HG02981 (cell line): ENCODE measurements at regions not wholly inside any gene's neighbourhood (a gene's known extent, or its start where the extent isn't known, plus 50 kb on each side); places are given as distances from the start of the nearest gene placed in this dataset.

Experiments
- ATAC-seq: cut with Tn5 transposase; IDR thresholded peaks from one replicate; pipeline ENCODE4 v1.9.1; 2021; ENCODE audit warnings: mild to moderate bottlenecking, moderate library complexity; ENCODE audit not compliant: unreplicated experiment

GRCh38 chr5:35282810-35283209 is 52.5 kb upstream of the PRLR start:
- ATAC-seq: no peak

GRCh38 chr5:35281613-35282012 is 51.3 kb upstream of the PRLR start:
- ATAC-seq: no peak
